GM10266 (cell line): ENCODE measurements at regions not wholly inside any gene's neighbourhood (a gene's known extent, or its start where the extent isn't known, plus 50 kb on each side); places are given as distances from the start of the nearest gene placed in this dataset.

Experiments used
- DNase-seq: peaks from one replicate; pipeline ENCODE4 v3.0.0; 2012; ENCODE audit errors: extremely low spot score
- TF ChIP-seq, protein P1 (sequence below): IDR thresholded peaks from 2 replicates; pipeline ENCODE4 v1.5.1; 2012; ENCODE audit warnings: mild to moderate bottlenecking, low read depth; ENCODE audit not compliant: control insufficient read depth, insufficient read depth; ENCODE audit errors: missing control alignments

DNA sequence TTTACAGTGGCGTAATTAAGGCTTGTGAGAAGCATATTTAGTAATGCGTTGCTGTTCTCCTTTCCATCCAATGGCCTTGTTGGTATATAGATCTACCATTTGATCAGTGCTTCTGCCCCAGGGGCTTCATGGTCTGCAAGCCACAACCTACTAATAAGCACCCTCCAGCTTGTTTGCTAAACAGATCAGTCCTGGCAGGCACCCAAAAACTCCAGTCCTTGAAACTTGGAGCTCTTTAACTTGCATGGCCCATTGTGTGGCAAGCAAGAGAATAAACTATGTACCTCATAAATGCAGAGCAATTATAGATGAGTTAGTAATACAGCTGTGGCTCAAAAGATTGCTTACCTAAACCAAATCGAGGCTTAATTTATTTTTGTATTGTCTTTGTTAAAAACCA is 158.5 kb downstream of the FTCDNL1 start:
- DNase-seq = no peak

GRCh38 chr2:199690225-199690624 is 160.8 kb downstream of the FTCDNL1 start:
- TF ChIP-seq, protein P1, sequence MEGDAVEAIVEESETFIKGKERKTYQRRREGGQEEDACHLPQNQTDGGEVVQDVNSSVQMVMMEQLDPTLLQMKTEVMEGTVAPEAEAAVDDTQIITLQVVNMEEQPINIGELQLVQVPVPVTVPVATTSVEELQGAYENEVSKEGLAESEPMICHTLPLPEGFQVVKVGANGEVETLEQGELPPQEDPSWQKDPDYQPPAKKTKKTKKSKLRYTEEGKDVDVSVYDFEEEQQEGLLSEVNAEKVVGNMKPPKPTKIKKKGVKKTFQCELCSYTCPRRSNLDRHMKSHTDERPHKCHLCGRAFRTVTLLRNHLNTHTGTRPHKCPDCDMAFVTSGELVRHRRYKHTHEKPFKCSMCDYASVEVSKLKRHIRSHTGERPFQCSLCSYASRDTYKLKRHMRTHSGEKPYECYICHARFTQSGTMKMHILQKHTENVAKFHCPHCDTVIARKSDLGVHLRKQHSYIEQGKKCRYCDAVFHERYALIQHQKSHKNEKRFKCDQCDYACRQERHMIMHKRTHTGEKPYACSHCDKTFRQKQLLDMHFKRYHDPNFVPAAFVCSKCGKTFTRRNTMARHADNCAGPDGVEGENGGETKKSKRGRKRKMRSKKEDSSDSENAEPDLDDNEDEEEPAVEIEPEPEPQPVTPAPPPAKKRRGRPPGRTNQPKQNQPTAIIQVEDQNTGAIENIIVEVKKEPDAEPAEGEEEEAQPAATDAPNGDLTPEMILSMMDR = no peak
- DNase-seq = no peak

More for the DNA sequence above, 158.5 kb downstream of the FTCDNL1 start:
- TF ChIP-seq, protein P1 = no peak

- DNase-seq = no peak
- TF ChIP-seq, protein P1 = no peak
Observed at GRCh38 chr2:199685669-199686068, 165.3 kb downstream of the FTCDNL1 start.

DNA sequence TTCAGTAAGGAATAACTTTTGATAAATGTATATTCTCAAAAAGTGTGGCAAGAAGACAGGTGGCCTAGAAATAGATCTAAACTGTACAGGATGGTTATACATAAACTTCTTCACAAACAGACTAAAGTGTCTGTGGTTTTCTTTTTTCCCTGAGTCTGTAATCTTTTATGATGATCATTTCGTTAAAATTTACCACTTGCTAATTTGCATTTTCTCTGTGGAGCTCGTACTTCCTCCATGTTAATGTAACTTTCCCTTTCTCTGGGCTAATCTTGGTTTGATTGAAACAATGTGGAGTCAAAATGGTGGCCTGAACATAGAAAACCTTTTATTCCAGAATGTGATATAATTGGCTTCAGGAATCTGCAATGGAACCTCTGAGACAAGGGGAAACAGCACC is 166.2 kb downstream of the FTCDNL1 start:
- TF ChIP-seq, protein P1 = no peak
- DNase-seq = no peak

DNA sequence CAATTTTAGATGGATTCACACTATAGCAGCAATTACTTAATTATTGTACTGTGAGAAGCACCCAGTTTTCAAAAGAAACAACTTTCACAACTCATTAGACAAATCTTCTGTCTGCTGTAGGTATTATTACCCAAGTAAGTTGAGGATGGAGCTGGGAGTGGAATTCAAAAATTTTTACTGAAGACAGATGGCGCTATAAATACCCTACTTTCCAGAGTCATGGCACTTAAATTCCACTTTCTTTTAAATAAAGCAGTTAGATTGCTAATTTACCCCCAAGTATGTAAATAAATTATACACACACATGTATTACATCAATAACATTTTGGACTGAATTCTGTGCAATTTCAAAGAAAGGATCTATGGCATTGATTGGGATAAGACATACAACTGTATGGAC is 166.8 kb downstream of the FTCDNL1 start:
- DNase-seq = no peak
- TF ChIP-seq, protein P1 = no peak

GRCh38 chr2:199682001-199682400 is 169.0 kb downstream of the FTCDNL1 start:
- TF ChIP-seq, protein P1 = no peak
- DNase-seq = no peak

DNA sequence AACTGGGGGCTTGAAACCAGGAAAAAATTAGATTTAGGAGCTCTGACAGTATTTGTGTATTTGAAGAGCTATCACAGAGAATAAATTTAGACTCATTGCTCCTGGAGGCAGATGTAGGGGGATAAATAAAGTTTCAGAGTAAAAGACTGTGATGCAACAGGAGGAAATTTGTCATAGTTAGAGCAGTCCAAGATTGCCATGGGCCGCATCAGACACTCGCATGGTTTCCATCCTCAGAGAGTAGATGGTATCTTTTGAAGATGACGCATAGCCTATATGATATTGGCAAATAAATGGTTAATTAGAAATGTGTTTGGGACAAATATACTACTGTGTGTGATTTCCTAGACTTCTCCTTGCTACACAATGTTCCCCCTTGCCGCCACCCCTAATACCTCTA is 170.5 kb downstream of the FTCDNL1 start:
- TF ChIP-seq, protein P1 = no peak
- DNase-seq = no peak

- TF ChIP-seq, protein P1 = no peak
- DNase-seq = no peak
Observed at GRCh38 chr2:199679883-199680282, 171.1 kb downstream of the FTCDNL1 start.
